MM.1S (cell line): ENCODE measurements at regions not wholly inside any gene's neighbourhood (a gene's known extent, or its start where the extent isn't known, plus 50 kb on each side); places are given as distances from the start of the nearest gene placed in this dataset.

Experiments used
- CTCF ChIP-seq: fragments of 300-600 bp; sonication (generic); IDR thresholded peaks from 2 replicates; pipeline ENCODE4 v1.5.1; 2016; ENCODE audit warnings: antibody characterized with exemption, low read length, mixed read lengths
- EZH2 ChIP-seq: fragments of 300-600 bp; sonication (generic); optimal IDR thresholded peaks from 2 replicates; pipeline ENCODE3; 2017; ENCODE audit warnings: low read depth, mild to moderate bottlenecking, antibody characterized with exemption, low read length, mixed read lengths
- EZH2phosphoT487 ChIP-seq: fragments of 300-600 bp; sonication (generic); IDR thresholded peaks from 2 replicates; pipeline ENCODE4 v1.6.1; 2018; ENCODE audit warnings: antibody characterized with exemption, low read length

GRCh38 chr5:56350597-56351170 lies 117.6 kb upstream of the ANKRD55 start:
- TF ChIP-seq CTCF (no peak), EZH2 (no peak), EZH2phosphoT487 (no peak)
